ENCODE measurements at regions not wholly inside any gene's neighbourhood (a gene's known extent, or its start where the extent isn't known, plus 50 kb on each side); places are given as distances from the start of the nearest gene placed in this dataset.

- no peak for TF ChIP-seq CTCF (IDR thresholded peaks at IDR 0.05 in 8 of 11, conservative IDR thresholded peaks at IDR 0.05 in 3 of 11)
- no peak for TF ChIP-seq POLR2AphosphoS5 (IDR thresholded peaks at IDR 0.05)
- no peak for TF ChIP-seq POLR2A (IDR thresholded peaks at IDR 0.05)
Observed at GRCh38 chr16:17607609-17608008, 136.8 kb upstream of the XYLT1 start.
